NCI-H1092 treated with DMSO at 0.1 percent for 48 hours (cell line): ENCODE measurements at regions not wholly inside any gene's neighbourhood (a gene's known extent, or its start where the extent isn't known, plus 50 kb on each side); places are given as distances from the start of the nearest gene placed in this dataset.
"Not testable (repeated sequence)": the region's sequence is repeated elsewhere in the genome, so short reads cannot be mapped to it uniquely, and the experiment has no call there.

Experiments used
- DNase-seq: peaks from one replicate; lab custom pipeline; 2025; lab: John Stamatoyannopoulos, UW

DNA sequence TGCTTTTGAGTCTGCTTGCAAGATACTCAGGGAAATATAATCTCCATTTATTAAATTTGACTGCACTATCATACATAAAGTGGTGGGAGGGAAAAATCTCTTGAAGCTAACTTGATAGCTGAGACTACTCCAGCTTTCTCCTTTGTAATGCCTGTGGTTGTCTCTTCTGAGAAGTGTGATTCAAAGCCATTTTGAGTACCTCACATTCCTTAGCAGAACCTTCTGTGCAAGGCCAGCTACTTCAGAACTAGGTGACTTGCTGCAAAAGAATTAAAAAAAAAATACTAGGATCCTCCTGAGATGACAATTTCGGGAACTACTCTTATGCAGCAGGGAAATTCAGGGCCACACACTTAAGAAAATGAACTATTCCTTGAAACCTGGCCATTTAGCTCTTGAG, 294.8 kb downstream of the MDFIC start:
- DNase-seq: no peak

DNA sequence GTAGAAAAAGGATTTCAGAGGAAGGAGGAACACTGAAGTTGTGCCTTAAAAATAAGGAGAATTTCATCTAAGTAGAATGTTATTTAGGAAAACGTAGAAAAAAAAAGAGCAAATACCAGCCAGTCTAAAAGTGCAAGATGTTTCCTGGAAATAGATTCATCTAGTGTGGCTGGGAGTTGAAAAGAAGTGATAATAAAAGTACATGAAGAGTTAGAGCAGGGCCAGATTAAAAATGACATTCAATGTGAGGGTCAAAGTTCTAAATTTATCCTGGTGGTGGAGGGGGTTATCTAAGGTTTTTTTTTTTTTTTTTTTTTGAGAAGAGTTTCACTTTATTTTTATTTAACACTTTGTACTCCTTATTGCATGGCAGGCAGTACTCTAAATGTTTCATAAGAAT, 289.3 kb downstream of the MDFIC start:
- no peak for DNase-seq

DNA sequence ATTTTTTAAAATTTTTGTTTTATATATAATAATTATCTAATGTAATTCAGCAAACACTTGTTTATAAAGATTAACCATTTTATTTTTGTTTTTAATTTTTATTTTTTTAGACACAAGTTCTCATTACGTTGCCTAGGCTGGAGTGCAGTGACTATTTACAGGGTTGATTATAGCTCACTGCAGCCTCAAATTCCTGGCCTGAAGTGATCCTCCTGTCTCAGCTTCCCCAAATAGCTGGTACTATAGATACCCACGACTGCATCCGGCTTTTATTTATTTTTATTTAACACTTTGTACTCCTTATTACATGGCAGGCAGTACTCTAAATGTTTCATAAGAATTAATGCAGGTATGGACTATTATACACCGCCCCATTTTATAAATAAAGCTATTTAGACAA, 288.7 kb downstream of the MDFIC start:
- no peak for DNase-seq

DNA sequence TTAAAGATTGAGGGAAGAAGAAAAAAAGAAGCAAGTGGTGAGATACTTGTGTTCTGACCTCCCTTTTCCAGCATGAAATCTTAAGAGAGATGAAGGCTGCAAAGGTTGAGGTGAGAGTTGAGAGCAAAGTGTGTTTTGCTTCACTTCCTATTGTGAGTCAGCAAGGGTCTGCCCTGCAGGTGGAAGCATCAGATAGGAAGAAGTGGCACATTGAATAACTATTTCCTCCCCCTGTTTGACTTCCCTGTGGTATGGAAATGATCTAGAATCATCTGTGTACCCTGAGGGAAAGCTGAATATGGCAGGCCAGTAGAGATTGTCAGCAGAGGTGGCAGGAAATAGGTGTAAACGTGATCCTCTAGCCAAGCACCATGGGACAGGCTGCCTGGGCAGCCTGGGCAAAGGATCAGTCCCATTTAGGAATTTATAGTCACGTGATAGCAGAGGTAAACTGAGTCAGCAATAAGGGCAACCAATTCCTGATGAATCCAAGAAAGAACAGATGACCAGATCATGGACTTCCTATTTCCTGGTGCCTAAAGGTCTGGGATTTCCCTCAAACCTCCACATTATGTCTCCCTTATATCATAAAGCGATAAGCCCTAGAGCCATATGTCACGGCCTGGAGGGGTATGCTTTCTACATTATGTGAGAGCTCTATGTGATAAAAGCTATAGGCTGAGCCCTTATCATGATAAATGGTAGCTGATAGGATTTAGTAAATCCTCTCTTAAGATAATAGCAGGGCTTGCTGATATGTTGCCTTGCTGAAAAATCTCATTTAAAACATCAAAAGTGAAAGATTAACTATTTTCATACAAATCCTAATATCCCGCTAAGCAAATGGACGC, 287.0 kb downstream of the MDFIC start:
- DNase-seq: no peak

DNA sequence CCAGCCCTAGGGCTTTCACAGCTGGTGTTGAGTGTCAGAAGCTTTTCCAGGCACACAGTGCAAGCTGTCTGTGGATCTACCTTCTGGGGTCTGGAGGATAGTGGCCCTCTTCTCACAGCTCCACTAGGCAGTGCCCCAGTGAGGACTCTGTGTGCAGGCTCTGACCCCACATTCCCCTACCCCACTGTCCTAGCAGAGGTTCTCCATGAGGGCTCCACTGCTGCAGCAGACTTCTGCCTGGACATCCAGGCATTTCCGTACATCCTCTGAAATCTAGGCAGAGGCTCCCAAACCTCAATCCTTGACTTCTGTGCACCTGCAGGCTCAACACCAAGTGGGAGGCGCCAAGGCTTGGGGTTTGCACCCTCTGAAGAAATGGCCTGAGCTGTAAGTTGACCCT, 284.5 kb downstream of the MDFIC start:
- DNase-seq: not testable (repeated sequence)

DNA sequence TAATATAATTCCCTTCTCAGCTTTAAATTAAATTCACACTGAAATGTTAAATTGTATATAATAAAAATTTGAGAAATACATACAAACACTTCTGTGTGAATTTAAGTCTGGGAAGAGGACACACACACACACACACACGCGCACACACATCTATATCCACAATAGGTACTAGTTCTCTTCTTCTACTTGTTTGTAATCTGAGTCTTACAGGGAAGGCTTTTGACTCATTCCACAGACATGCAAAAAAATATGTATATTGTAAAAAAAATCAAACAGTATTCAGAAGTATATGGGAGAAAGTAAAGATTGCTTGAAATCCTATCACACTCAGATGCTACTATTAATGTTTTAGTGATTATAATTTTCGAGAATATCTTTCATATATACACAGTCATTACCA, 276.2 kb downstream of the MDFIC start:
- DNase-seq: no peak

DNA sequence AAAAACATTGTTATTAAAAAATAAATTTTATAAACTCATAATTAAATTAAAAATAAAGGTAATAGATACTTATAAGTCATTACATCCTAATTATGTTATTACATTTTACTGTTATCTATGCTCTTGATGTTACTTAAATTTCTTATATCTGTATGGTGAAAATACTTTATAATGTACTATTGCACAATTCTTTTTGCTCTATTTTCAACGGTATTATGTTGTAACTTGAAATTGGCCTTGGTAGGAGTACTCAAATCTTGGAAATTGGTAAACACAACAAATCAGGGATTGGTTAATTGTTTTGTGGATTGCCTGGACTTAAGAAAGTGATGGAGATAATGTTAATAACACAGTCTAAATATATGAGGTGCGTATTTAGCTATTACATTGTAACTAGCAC, 273.3 kb downstream of the MDFIC start:
- no peak for DNase-seq

DNA sequence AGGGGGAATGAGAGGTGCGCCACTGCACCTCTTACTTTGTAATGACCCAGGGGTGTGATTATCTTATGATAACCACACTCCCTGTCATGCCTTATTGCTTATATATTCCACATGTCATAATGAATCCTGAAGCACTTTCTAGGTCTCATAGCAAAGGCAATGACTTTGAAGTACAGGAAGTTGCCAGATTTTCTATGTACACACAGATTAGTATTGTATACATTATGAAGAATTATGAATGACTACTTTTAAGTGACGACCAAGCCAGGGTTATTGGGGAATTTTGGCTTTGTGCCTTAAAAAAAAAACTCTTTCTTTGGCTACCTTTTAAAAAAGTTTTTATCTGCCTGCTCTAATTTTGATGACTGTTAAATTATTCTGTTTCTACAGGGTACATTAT, 269.6 kb downstream of the MDFIC start:
- peak; percentile 13 for DNase-seq

DNA sequence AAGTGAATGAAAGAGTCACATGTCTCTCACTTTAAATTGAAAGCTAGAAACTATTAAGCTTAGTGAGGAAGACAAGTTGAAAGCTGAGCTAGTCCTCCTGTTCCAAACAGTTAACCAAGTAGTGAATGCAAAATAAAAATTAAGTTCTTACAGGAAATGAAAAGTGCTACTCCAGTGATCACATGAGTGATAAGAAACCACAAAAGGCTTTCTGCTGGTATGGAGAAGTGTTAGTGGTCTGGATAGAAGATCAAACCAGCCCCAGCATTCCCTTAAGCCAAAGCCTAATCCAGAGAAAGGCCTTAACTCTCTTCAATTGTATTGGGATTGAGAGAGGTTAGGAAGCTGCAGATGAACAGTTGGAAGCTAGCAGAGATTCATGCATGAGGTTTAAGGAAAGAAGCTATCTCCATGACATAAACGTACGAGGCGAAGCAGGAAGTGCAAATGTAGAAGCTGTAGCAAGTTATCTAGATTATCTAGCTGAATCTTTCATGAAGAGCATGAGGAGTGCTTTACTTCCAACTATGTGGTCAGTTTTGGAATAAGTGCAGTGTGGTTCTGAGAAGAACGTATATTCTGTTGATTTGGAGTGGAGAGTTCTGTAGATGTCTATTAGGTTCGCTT, 261.6 kb downstream of the MDFIC start:
- no peak for DNase-seq

DNA sequence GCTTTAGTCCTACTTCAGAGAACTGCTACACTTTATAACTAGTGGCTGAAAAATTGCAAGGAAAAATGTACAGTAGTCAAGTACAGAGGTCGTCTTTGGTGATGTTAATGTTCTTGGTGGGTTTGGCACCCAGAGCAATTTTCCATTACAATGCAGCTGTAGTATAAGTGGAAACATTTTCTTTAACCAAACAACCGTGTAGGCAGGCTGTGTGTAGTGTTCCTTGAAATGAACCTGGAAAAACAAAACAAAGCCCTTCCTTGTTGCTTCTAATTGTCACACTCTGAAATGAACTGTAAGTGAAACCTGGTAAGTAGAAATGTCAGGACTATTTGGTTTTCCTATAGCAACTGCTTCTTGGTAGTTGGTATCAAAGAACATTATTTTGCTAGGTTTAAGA, 256.9 kb downstream of the MDFIC start:
- DNase-seq: no peak

DNA sequence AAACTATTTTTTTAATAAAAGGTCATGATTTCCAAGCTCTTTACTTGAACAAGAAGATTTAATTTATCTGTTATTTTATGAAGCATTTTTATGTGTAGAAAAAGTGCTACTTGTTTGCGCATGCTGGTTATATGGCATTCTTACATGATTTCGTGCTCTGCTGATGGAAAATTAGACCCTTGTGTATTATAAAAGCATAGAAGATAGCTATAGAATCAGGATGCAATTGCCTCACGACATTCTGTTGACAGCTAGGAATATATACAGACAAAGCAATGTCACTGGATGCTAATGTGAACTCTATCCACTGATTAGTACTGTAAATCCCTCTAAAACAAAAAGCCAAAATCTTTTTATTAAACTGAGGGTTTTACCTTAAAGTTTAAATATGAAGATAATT, 255.9 kb downstream of the MDFIC start:
- DNase-seq: no peak

DNA sequence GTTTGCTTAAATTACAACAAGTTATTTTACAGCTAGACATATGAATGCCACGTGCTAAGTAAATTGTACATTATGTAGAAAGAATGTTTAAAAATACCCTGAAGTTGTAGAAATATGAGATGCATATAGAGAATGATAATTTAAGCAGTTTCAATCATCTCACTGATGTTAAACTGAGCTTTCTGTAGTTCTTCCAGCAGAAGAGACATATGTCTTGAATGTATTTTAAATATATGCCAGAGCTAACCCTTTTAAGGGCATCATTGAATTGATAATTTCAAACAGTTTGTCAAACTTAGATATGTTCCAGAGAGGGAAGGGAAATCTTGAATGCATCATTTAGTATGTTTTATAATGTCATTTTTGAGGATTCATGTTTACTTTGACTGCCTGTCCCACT, 255.2 kb downstream of the MDFIC start:
- no peak for DNase-seq

DNA sequence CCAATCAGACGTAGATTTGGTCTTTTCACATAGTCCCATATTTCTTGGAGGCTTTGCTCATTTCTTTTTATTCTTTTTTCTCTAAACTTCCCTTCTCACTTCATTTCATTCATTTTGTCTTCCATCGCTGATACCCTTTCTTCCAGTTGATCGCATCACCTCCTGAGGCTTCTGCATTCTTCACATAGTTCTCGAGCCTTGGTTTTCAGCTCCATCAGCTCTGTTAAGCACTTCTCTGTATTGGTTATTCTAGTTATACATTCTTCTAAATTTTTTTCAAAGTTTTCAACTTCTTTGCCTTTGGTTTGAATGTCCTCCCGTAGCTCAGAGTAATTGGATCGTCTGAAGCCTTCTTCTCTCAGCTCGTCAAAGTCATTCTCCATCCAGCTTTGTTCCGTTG, 250.5 kb downstream of the MDFIC start:
- DNase-seq: not testable (repeated sequence)

DNA sequence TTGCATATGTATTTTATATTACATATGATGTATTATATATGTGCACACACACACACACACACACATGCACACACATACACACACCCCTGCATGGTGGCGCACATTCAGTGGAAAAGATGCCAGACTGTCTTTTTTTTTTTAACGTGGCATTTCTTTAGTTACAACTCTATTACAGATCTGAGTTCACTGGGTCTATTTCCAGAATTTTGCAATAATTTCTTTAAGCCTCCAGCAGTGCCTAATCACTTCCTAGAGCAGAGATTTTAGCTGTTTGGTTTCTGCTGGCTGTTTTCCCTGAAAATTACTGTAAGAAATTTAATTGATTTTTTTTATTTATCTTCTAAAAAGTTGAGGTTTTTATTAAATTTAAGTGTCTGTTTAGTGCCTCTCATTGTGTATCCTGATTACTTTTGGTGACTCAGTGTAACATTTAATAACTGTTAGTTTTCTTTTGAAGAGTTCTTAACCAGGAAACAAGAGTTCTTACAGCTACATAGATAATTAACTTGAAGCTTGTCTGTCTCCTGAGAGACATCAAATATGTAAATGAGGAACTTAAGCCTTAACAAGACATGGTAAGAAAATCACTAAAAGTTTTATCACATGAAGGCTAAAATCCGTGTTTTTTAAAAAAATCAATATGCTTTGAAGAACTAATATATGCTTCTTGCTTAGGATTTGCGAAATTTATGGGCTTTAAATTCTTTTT, 232.0 kb downstream of the MDFIC start:
- no peak for DNase-seq

DNA sequence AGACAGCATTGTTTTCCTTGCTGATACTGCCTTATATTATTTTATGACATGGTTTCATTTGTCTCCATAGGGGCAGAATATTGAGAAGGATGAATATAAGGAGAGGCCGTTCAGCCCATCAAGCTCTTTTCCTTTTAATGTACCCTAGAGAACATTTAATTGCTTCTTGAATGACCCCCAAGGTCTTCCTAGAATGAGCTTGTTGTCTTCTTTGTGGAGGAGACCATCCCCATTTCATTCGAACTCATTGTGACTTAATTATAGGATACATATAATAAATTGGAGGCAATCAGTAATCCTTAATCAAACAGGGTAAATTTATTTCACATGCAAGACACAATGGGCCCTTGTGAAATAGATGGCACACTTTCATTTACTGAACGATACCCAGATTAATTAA, 231.3 kb downstream of the MDFIC start:
- DNase-seq: no peak

DNA sequence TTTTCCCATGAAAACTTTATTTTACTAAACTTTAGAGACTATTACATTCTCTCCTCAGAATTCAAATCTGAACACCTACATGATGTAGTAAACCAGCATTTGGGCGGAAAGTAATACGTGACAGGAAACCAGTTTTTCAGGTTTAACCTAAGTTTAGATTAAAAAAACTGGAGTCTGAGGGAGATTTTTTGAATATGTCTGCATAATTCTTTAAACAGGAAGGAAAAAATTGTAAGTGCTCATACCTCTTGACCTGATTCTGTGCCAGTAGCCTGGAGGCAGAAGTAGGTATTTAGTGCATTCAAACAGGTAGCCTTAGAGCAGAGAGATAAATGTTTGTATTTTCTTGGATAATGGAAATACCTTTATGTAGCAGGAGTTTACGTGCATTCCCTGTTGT, 224.3 kb downstream of the MDFIC start:
- DNase-seq: no peak

DNA sequence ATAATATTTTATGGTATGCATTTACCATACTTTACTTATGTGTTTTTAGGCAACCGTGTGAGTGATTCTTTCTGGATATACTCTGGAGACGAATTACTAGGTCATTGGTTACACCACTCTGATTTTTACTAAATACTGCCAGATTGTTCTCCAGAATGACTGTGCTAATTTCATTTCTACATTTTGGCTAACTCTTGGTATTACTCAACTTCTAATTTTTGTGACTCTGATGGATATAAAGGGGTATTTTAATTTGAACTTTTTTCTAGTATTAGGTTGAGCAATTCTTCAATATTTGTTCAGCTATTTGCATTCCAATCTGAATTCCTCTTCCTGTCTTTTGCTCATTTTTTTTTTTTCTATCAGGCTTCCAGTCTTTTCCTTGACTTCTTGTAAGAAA, 223.6 kb downstream of the MDFIC start:
- DNase-seq: no peak

DNA sequence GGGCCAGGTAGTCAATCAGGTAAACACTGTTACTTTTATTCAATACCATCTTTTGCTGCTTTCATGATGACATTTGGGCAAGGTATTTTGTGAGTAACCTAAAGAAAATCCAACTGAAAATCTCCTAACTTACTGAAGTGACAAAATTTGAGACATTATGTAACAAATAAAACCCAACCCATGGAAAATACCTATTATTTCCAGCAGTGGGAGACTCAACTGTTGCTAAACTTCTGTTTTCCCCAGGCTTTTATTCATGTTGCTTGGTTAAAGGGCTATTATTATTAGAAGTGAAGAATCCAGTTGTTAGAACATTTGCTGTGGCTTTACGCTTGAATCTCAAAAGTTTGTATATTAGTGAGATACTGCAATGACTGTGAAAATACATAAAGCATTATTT, 215.9 kb downstream of the MDFIC start:
- DNase-seq: no peak

DNA sequence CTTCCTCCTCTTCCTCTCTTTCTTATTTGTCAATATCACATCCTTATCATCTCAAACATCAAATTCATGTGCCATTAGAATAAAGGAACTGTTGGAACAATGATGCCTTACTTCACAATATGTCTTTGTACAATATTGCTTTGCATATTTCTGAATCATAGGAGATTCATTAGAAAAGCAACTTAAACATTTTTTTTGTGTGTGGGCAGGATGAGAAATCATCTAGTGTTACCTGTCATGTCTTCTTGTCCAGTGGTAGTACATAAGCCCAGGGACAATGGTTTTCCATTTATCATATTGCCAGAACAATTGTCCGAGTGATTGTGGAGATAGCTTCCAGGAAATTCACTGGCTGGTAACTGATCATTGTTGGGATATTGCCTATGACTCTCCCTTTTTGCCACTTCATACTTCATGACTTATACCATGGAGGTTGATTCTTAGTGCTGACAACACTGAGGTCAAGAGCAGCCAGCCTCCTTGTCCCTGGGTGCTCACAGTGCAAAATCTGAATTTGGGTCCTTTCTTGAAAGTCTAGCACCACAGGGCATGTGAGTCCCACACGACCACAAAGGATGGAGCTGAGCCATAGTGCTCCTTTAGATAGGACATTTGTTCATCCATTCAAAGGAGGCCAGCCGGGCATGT, 215.0 kb downstream of the MDFIC start:
- no peak for DNase-seq

DNA sequence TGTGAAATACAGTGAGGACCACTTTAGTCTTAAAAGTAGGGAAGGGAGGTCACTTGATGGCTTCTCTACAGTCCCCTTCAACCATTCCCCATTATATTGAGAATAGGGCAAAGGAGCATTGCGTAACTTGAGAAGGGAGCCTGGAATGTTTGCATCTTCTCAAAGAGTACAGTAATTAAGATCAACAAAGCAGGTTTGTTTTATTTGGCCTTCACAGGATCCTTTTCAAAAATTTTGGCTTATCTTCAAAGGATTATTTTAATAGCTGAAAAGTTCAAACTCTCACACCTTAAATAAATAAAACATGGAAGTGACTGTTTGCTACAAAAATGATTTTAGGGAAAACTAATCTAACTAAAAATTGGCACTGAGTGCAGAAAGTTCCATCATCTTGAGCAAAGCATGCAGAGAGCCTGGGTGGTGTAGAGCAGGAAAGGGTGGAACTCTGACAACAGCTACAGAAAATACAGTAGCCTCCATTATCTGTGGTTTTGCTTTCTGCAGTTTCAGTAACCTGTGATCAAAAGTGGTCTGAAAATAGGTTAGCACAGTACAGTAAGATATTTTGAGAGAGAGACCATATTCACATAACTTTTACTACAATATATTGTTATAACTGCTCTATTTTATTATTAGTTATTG, 214.0 kb downstream of the MDFIC start:
- no peak for DNase-seq

DNA sequence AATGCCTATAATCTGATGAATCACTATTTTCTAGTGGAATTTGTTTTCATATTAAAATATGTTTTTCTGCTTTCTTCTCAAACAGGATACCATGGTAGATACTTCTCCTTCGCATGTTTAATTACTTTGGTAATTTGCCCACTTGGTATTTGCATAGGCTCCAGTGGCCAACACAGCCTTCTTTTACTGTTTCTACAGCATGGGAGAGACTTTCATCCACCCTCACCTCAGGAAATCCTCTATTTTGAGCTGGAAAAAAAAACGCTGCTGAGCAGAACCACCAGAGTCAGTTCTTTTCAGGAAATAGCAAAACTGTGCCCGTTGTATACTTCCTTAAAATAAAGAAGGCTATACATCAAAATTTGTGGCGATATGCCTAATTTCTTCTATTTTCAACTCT, 213.3 kb downstream of the MDFIC start:
- no peak for DNase-seq

DNA sequence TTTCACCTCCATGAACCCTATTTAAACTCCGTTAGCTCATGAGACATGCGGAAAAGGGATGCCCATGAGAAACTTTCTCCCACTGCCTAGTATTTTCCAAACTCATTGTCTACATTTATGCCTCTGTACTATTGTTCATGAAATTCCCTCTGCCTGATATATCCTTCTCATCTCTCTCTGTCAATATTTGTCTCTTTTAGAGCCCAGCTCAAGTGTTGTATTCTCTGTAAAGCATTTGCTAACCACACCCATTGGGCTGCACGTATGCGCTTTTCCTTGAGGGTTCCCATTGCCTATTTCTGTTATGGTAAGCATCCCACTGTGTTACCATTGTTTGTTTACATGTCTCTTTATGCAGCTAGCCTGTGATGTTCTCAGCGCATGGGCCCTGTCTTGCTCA, 211.4 kb downstream of the MDFIC start:
- DNase-seq: peak; percentile 20
